GM23338 (cell line): ENCODE measurements at regions not wholly inside any gene's neighbourhood (a gene's known extent, or its start where the extent isn't known, plus 50 kb on each side); places are given as distances from the start of the nearest gene placed in this dataset.

Experiments used
- ATAC-seq: fragments of 200-7000 bp; cut with Tn5 transposase; 3 replicates; pipeline ENCODE4 v1.9.1; 2020
- DNase-seq: peaks from one replicate; pipeline ENCODE4 v3.0.0-alpha.2; 2015; ENCODE audit warnings: low spot score
- H2AFZ ChIP-seq: fragments of 200-600 bp; sonication (generic); 2 replicates; pipeline ENCODE4 v1.8.0; 2016; ENCODE audit warnings: antibody characterized with exemption, mild to moderate bottlenecking, moderate library complexity
- H3F3A ChIP-seq: fragments of 200-600 bp; sonication (generic); replicated peaks from 2 replicates; pipeline ENCODE4 v1.8.0; 2017; ENCODE audit warnings: antibody characterized with exemption, mixed run types, low read depth
- H3K27ac ChIP-seq: fragments of 200-600 bp; sonication (generic); 2 replicates; pipeline ENCODE4 v1.6.1; 2016; ENCODE audit warnings: low read depth
- H3K27me3 ChIP-seq: fragments of 200-600 bp; sonication (generic); 2 replicates; pipeline ENCODE4 v1.8.0; 2016; ENCODE audit warnings: mild to moderate bottlenecking, mixed run types, moderate library complexity; ENCODE audit not compliant: insufficient read depth
- H3K36me3 ChIP-seq: fragments of 200-600 bp; sonication (generic); 2 replicates; pipeline ENCODE4 v1.8.0; 2016; ENCODE audit warnings: mild to moderate bottlenecking; ENCODE audit not compliant: insufficient read depth
- H3K4me1 ChIP-seq: fragments of 200-600 bp; sonication (generic); 2 replicates; pipeline ENCODE4 v1.8.0; 2016; ENCODE audit warnings: mild to moderate bottlenecking, moderate library complexity; ENCODE audit not compliant: insufficient read depth
- H3K4me2 ChIP-seq: fragments of 200-600 bp; sonication (generic); 2 replicates; pipeline ENCODE4 v1.7.1; 2017; ENCODE audit warnings: mixed run types
- H3K4me3 ChIP-seq: fragments of 200-600 bp; sonication (generic); 2 replicates; pipeline ENCODE4 v1.6.1; 2016; ENCODE audit warnings: mixed run types
- H3K79me2 ChIP-seq: fragments of 200-600 bp; sonication (generic); replicated peaks from 2 replicates; pipeline ENCODE4 v1.8.0; 2017; ENCODE audit warnings: mild to moderate bottlenecking; ENCODE audit not compliant: insufficient read depth
- H3K9me2 ChIP-seq: fragments of 200-600 bp; sonication (generic); 2 replicates; pipeline ENCODE4 v1.8.0; 2017; ENCODE audit not compliant: insufficient read depth
- H4K20me1 ChIP-seq: fragments of 200-600 bp; sonication (generic); replicated peaks from 2 replicates; pipeline ENCODE4 v1.8.0; 2017; ENCODE audit warnings: mild to moderate bottlenecking; ENCODE audit not compliant: insufficient read depth
- H3K27ac Mint-ChIP-seq: 2 replicates; pipeline ENCODE4 v1.8.0; 2020; ENCODE audit warnings: inconsistent platforms, mild to moderate bottlenecking, moderate library complexity, mixed read lengths
- H3K27me3 Mint-ChIP-seq: 3 replicates; pipeline ENCODE4 v1.8.0; 2022; ENCODE audit warnings: low read depth, mild to moderate bottlenecking, moderate library complexity, mixed read lengths, inconsistent platforms; ENCODE audit not compliant: insufficient read depth, poor library complexity
- H3K36me3 Mint-ChIP-seq: 3 replicates; pipeline ENCODE4 v1.8.0; 2021; ENCODE audit warnings: low read depth, mild to moderate bottlenecking, inconsistent platforms, moderate library complexity, mixed read lengths
- H3K4me1 Mint-ChIP-seq: 3 replicates; pipeline ENCODE4 v1.8.0; 2020; ENCODE audit warnings: mild to moderate bottlenecking, inconsistent platforms, mixed read lengths
- H3K4me3 Mint-ChIP-seq: 3 replicates; pipeline ENCODE4 v1.8.0; 2021; ENCODE audit warnings: moderate library complexity, mild to moderate bottlenecking, inconsistent platforms, mixed read lengths
- H3K9me3 Mint-ChIP-seq: 3 replicates; pipeline ENCODE4 v1.8.0; 2020; ENCODE audit warnings: moderate library complexity, mild to moderate bottlenecking, inconsistent platforms, mixed read lengths
- CREB1 ChIP-seq: fragments of 250-450 bp; sonication (Bioruptor Pico); IDR thresholded peaks from 2 replicates; pipeline ENCODE4 v1.5.0; 2020; ENCODE audit warnings: low read depth, mild to moderate bottlenecking, moderate library complexity
- CTCF ChIP-seq, 2 experiments: fragments of 200-600 bp in 1 of 2; sonication (generic) in 1 of 2; conservative IDR thresholded peaks; 2 replicates each; pipeline versions ENCODE4 v1.5.1 to v1.6.1; 2016 to 2017; ENCODE audit warnings: antibody characterized with exemption in 2 of 2, low read depth in 2 of 2, mild to moderate bottlenecking in 2 of 2, moderate library complexity in 1 of 2
- EZH2 ChIP-seq: fragments of 200-600 bp; sonication (generic); IDR thresholded peaks from one replicate; pipeline ENCODE4 v1.8.0; 2017; ENCODE audit warnings: antibody characterized with exemption, mild to moderate bottlenecking, low read depth; ENCODE audit not compliant: unreplicated experiment
- EZH2phosphoT487 ChIP-seq: fragments of 200-600 bp; sonication (generic); IDR thresholded peaks from one replicate; pipeline ENCODE4 v1.8.1; 2018; ENCODE audit warnings: antibody characterized with exemption; ENCODE audit not compliant: unreplicated experiment
- JUNB ChIP-seq: IDR thresholded peaks from one replicate; pipeline ENCODE4 v1.6.1; 2016; ENCODE audit warnings: antibody characterized with exemption; ENCODE audit not compliant: unreplicated experiment
- NANOG ChIP-seq: IDR thresholded peaks from 2 replicates; pipeline ENCODE4 v1.6.1; 2016; ENCODE audit warnings: antibody characterized with exemption, borderline replicate concordance
- POLR2AphosphoS5 ChIP-seq: IDR thresholded peaks from 2 replicates; pipeline ENCODE4 v1.6.1; 2016; ENCODE audit warnings: antibody characterized with exemption, low read depth
- ZNF114 ChIP-seq: fragments of 250-450 bp; sonication (Bioruptor Pico); IDR thresholded peaks from 2 replicates; pipeline ENCODE4 v1.5.0; 2020; ENCODE audit warnings: mild to moderate bottlenecking, moderate library complexity
- ZNF462 ChIP-seq: fragments of 250-450 bp; sonication (Bioruptor Pico); IDR thresholded peaks from 2 replicates; pipeline ENCODE4 v1.5.0; 2020; ENCODE audit warnings: mild to moderate bottlenecking, moderate library complexity
- TF ChIP-seq, protein P1 (sequence below): IDR thresholded peaks from 2 replicates; pipeline ENCODE4 v1.6.1; 2016; ENCODE audit warnings: antibody characterized with exemption

DNA sequence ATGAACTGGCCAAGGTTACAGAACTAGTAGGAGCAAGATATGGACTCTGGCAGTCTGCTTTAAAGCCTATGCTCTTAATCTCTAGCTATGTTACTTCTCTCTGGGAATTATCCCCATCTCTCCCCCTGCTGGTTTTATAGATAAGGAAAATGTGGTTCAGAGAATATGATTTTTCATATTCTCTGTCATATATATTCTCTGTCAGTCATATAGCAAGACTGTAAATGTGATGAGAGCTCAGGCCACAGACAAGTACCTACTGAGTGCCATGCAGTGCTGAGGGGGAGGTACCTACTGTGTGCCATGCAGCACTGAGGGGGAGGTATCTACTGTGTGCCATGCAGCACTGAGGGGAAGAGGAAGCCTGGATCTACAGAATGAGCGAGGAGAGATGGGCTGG lies 220.3 kb upstream of the FGGY start:
- Mint-ChIP-seq H3K27ac (peak overlapping the region; percentile 64), H3K9me3 (no peaks in the 10 kb centered on the region), H3K36me3 (no peaks in the 10 kb centered on the region; the same call in 2 of the 3 replicates), H3K4me3 (peak overlapping the region; percentile 43; the same call in 2 of the 3 replicates), H3K4me1 (peaks cover 73% of the 10 kb centered on the region), H3K27me3 (peaks cover 4% of the 10 kb centered on the region)
- no peaks in the 10 kb centered on the region for H4K20me1 ChIP-seq
- ATAC-seq: no peak
- H2AFZ ChIP-seq: no peak overlapping the region
- no peaks in the 10 kb centered on the region for H3K36me3 ChIP-seq
- no peak for DNase-seq
- H3K9me2 ChIP-seq: 0 out of 2 replicates have a peak, but pooled peaks cover 3% of the 10 kb centered on the region
- no peak for TF ChIP-seq CREB1 (CRISPR knock-in tag)
- TF ChIP-seq EZH2: no peak
- TF ChIP-seq POLR2AphosphoS5: no peak
- 0 out of 4 replicates have a peak, but pooled peaks of 1 of the 2 experiments have one; percentile 16 for TF ChIP-seq CTCF (conservative IDR thresholded peaks at IDR 0.05; ENCODE audit: low read depth in 2 of 2)
- TF ChIP-seq NANOG: no peak
- TF ChIP-seq ZNF114 (CRISPR knock-in tag): no peak
- peak overlapping the region; percentile 59; the same call in 1 of the 2 replicates for H3K4me2 ChIP-seq
- peak overlapping the region; percentile 97 for H3K27ac ChIP-seq
- peaks cover 26% of the 10 kb centered on the region for H3F3A ChIP-seq
- H3K79me2 ChIP-seq: no peaks in the 10 kb centered on the region
- no peak overlapping the region; the same call in 1 of the 2 replicates for H3K4me3 ChIP-seq
- peaks cover 65% of the 10 kb centered on the region for H3K4me1 ChIP-seq
- no peaks in the 10 kb centered on the region for H3K27me3 ChIP-seq

DNA sequence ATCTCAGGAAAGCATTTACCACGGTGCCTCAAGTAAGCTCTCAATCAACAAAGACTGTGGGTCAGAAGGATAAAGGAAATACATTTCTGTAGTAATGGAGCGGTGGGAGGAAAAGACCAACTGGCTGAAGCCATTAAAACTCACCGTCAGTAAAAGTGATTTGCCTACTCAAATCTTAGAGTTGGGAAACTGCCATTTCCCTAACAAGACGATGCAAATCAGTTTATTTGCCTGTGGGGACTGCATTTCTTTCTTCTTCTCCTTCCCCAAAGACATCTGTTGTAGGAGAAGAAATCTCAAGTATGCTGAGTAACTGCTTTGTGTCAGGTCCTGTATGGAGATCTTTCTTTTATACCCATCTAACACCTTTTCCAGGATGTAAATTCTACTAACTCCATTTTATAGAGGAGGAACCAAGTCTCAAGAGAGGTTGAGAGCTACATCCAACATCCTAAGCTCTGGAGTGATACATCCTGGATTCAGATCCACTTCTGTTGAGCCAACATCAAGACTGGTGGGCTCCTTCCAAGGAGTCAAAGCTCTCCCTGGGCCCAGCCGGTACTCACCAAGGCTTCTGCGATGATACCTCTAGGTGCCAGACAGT lies 219.3 kb upstream of the FGGY start:
- Histone ChIP-seq H4K20me1 (no peaks in the 10 kb centered on the region), H3F3A (peaks cover 20% of the 10 kb centered on the region), H3K9me2 (0 out of 2 replicates have a peak, but pooled peaks cover 4% of the 10 kb centered on the region), H3K4me1 (peaks cover 59% of the 10 kb centered on the region), H3K36me3 (no peaks in the 10 kb centered on the region), H3K4me2 (peak overlapping the region; percentile 59), H2AFZ (no peak overlapping the region), H3K27me3 (no peaks in the 10 kb centered on the region), H3K27ac (peak overlapping the region; percentile 97), H3K79me2 (no peaks in the 10 kb centered on the region), H3K4me3 (peak overlapping the region; percentile 35)
- peak overlapping the region; percentile 94 for H3K27ac Mint-ChIP-seq
- DNase-seq (peak; percentile 43), ATAC-seq (no peak; the same call in 2 of the 3 replicates)
- peaks cover 4% of the 10 kb centered on the region for H3K27me3 Mint-ChIP-seq
- peaks cover 74% of the 10 kb centered on the region for H3K4me1 Mint-ChIP-seq
- no peaks in the 10 kb centered on the region for H3K9me3 Mint-ChIP-seq
- H3K36me3 Mint-ChIP-seq: no peaks in the 10 kb centered on the region; the same call in 2 of the 3 replicates
- peak overlapping the region; percentile 58 for H3K4me3 Mint-ChIP-seq
- TF ChIP-seq JUNB: no peak
- TF ChIP-seq EZH2phosphoT487: no peak
- 0 out of 2 replicates have a peak, but pooled peaks have one; percentile 35 for TF ChIP-seq NANOG
- peak; percentile 80 for TF ChIP-seq ZNF462 (CRISPR knock-in tag)
- TF ChIP-seq EZH2: no peak
- peak; percentile 84; the same call in 1 of the 2 replicates for TF ChIP-seq ZNF114 (CRISPR knock-in tag)
- TF ChIP-seq, protein P1, sequence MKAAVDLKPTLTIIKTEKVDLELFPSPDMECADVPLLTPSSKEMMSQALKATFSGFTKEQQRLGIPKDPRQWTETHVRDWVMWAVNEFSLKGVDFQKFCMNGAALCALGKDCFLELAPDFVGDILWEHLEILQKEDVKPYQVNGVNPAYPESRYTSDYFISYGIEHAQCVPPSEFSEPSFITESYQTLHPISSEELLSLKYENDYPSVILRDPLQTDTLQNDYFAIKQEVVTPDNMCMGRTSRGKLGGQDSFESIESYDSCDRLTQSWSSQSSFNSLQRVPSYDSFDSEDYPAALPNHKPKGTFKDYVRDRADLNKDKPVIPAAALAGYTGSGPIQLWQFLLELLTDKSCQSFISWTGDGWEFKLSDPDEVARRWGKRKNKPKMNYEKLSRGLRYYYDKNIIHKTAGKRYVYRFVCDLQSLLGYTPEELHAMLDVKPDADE: no peak
- no peak for TF ChIP-seq POLR2AphosphoS5
